HCT116 (cell line): ENCODE measurements at regions not wholly inside any gene's neighbourhood (a gene's known extent, or its start where the extent isn't known, plus 50 kb on each side); places are given as distances from the start of the nearest gene placed in this dataset.

Experiments used
- CEBPB ChIP-seq: IDR thresholded peaks from 2 replicates; pipeline ENCODE4 v1.6.1; 2012; ENCODE audit warnings: low read depth
- EZH2 ChIP-seq: fragments of 200-600 bp; sonication (generic); IDR thresholded peaks from 2 replicates; pipeline ENCODE4 v1.6.1; 2017; ENCODE audit warnings: antibody characterized with exemption, mixed run types
- EZH2phosphoT487 ChIP-seq: fragments of 200-600 bp; IDR thresholded peaks from 2 replicates; pipeline ENCODE4 v1.6.1; 2018; ENCODE audit warnings: antibody characterized with exemption, borderline replicate concordance
- JUND ChIP-seq: IDR thresholded peaks from 2 replicates; pipeline ENCODE4 v1.6.1; 2012
- POLR2A ChIP-seq: IDR thresholded peaks from 2 replicates; pipeline ENCODE4 v1.7.0; 2011; ENCODE audit warnings: borderline replicate concordance; ENCODE audit not compliant: insufficient read depth, insufficient read length; ENCODE audit errors: extremely low read depth
- RAD21 ChIP-seq: IDR thresholded peaks from 2 replicates; pipeline ENCODE4 v1.6.1; 2012; ENCODE audit warnings: low read depth, mild to moderate bottlenecking
- SIN3A ChIP-seq: IDR thresholded peaks from 2 replicates; pipeline ENCODE4 v1.6.1; 2012; ENCODE audit warnings: low read depth
- SP1 ChIP-seq: IDR thresholded peaks from 2 replicates; pipeline ENCODE4 v1.6.1; 2012; ENCODE audit warnings: low read depth
- YY1 ChIP-seq: IDR thresholded peaks from 2 replicates; pipeline ENCODE4 v1.6.1; 2011; ENCODE audit warnings: low read length, low read depth, moderate library complexity, mild to moderate bottlenecking; ENCODE audit not compliant: insufficient replicate concordance; ENCODE audit errors: extremely low read depth
- ZFX ChIP-seq: fragments of 450-650 bp; IDR thresholded peaks from 2 replicates; pipeline ENCODE4 v1.6.1; 2017
- TF ChIP-seq, protein P1 (sequence below), 3 experiments: fragments of 200-600 bp in 1 of 3; sonication (generic) in 1 of 3; IDR thresholded peaks in 2 of 3; conservative IDR thresholded peaks in 1 of 3; 2 replicates each; pipeline ENCODE4 v1.5.1; 2012 to 2017; ENCODE audit warnings: low read depth in 2 of 3, low read length in 2 of 3, antibody characterized with exemption in 1 of 3, borderline replicate concordance in 1 of 3, control low read depth in 1 of 3, mild to moderate bottlenecking in 1 of 3, mixed read lengths in 1 of 3, mixed run types in 1 of 3, moderate library complexity in 1 of 3; ENCODE audit not compliant: insufficient read depth in 1 of 3
- TF ChIP-seq, protein P2 (sequence below): IDR thresholded peaks from 2 replicates; pipeline ENCODE4 v1.6.1; 2012; ENCODE audit warnings: low read depth

DNA sequence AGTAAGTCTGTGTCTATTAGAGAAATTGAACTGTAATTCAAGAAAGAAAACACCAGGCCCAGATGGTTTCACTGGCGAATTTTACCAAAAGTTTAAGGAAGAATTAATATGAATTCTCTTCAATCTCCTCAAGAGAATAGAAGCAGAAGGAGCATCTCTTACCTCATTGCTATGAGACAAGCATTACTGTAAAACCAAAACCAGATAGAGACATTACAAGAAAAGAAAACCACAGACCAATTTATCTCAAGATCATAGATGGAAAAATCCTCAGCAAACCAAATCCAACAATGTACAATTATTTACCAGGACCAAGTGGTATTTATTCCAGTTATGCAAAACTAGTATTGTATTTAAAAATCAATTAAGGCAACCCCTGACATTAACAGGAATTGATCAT lies 160.6 kb downstream of the LIPI start:
- TF ChIP-seq, protein P1, sequence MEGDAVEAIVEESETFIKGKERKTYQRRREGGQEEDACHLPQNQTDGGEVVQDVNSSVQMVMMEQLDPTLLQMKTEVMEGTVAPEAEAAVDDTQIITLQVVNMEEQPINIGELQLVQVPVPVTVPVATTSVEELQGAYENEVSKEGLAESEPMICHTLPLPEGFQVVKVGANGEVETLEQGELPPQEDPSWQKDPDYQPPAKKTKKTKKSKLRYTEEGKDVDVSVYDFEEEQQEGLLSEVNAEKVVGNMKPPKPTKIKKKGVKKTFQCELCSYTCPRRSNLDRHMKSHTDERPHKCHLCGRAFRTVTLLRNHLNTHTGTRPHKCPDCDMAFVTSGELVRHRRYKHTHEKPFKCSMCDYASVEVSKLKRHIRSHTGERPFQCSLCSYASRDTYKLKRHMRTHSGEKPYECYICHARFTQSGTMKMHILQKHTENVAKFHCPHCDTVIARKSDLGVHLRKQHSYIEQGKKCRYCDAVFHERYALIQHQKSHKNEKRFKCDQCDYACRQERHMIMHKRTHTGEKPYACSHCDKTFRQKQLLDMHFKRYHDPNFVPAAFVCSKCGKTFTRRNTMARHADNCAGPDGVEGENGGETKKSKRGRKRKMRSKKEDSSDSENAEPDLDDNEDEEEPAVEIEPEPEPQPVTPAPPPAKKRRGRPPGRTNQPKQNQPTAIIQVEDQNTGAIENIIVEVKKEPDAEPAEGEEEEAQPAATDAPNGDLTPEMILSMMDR (IDR thresholded peaks at IDR 0.05 in 2 of 3, conservative IDR thresholded peaks at IDR 0.05 in 1 of 3; ENCODE audit: borderline replicate concordance in 1 of 3, insufficient read depth in 1 of 3, low read depth in 2 of 3, low read length in 2 of 3) = no peak
- TF ChIP-seq EZH2phosphoT487 = no peak
- no peak for TF ChIP-seq ZFX
- TF ChIP-seq RAD21 = no peak
- TF ChIP-seq EZH2 = no peak
- no peak for TF ChIP-seq CEBPB
- TF ChIP-seq POLR2A = no peak
- TF ChIP-seq SIN3A = no peak
- TF ChIP-seq SP1 = no peak
- TF ChIP-seq, protein P2, sequence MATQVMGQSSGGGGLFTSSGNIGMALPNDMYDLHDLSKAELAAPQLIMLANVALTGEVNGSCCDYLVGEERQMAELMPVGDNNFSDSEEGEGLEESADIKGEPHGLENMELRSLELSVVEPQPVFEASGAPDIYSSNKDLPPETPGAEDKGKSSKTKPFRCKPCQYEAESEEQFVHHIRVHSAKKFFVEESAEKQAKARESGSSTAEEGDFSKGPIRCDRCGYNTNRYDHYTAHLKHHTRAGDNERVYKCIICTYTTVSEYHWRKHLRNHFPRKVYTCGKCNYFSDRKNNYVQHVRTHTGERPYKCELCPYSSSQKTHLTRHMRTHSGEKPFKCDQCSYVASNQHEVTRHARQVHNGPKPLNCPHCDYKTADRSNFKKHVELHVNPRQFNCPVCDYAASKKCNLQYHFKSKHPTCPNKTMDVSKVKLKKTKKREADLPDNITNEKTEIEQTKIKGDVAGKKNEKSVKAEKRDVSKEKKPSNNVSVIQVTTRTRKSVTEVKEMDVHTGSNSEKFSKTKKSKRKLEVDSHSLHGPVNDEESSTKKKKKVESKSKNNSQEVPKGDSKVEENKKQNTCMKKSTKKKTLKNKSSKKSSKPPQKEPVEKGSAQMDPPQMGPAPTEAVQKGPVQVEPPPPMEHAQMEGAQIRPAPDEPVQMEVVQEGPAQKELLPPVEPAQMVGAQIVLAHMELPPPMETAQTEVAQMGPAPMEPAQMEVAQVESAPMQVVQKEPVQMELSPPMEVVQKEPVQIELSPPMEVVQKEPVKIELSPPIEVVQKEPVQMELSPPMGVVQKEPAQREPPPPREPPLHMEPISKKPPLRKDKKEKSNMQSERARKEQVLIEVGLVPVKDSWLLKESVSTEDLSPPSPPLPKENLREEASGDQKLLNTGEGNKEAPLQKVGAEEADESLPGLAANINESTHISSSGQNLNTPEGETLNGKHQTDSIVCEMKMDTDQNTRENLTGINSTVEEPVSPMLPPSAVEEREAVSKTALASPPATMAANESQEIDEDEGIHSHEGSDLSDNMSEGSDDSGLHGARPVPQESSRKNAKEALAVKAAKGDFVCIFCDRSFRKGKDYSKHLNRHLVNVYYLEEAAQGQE = no peak
- TF ChIP-seq YY1 = no peak
- no peak for TF ChIP-seq JUND
